HCT116 (cell line): ENCODE measurements at regions not wholly inside any gene's neighbourhood (a gene's known extent, or its start where the extent isn't known, plus 50 kb on each side); places are given as distances from the start of the nearest gene placed in this dataset.

Source experiments
- ATAC-seq: fragments of 200-7000 bp; cut with Tn5 transposase; 2 replicates; pipeline ENCODE4 v1.9.1; 2020; ENCODE audit warnings: mild to moderate bottlenecking, moderate library complexity
- BruUV-seq: library from RNA; stranded (reverse); fragments of 400-500 nt; replicated peaks from 2 replicates; lab custom pipeline; 2021; lab: Mats Ljungman, UMichigan
- CTCF ChIA-PET: fragments of 300-600 bp; sonication (Branson Sonifier 250); formaldehyde crosslinking; loops from one replicate; lab custom pipeline; 2021; ENCODE audit warnings: antibody characterized with exemption; lab: Charles Lee
- POLR2A ChIA-PET: fragments of 300-600, 350-600 bp; sonication (Branson Sonifier 250); formaldehyde crosslinking; loops from one replicate; lab custom pipeline; 2021; ENCODE audit warnings: antibody characterized with exemption; lab: Charles Lee
- RAD21 ChIA-PET, 2 experiments: fragments of 300-600 bp; sonication (Branson Sonifier 250); formaldehyde crosslinking; loops; one replicate each; lab custom pipeline; 2023; ENCODE audit warnings: low total read pairs in 2 of 2; ENCODE audit not compliant: uncharacterized antibody in 2 of 2, unreplicated experiment in 2 of 2, low non-redundant PET in 1 of 2; lab: Charles Lee
- DNase-seq: peaks from one replicate; pipeline ENCODE4 v3.0.0-alpha.2; 2010; ENCODE audit warnings: low read depth, low spot score
- H2AFZ ChIP-seq: fragments of 200-600 bp; shearing (Covaris generic), sonication (generic); 2 replicates; pipeline ENCODE4 v1.6.1; 2017; ENCODE audit warnings: low read depth, mixed run types, mixed read lengths, antibody characterized with exemption, low read length; ENCODE audit not compliant: poor library complexity, severe bottlenecking
- H3K27ac ChIP-seq: 2 replicates; pipeline ENCODE4 v1.5.1; 2012; ENCODE audit warnings: low read depth, low read length
- H3K27me3 ChIP-seq: fragments of 200-600 bp; sonication (generic); 2 replicates; pipeline ENCODE4 v1.6.1; 2016; ENCODE audit warnings: mixed run types, low read length, mixed read lengths; ENCODE audit not compliant: insufficient read depth
- H3K36me3 ChIP-seq, 2 experiments: fragments of 200-500 bp in 1 of 2; fragments of 200-600 bp in 1 of 2; sonication (Bioruptor generic) in 1 of 2; sonication (generic) in 1 of 2; 2 replicates each; pipeline versions ENCODE4 v1.5.1 to v1.6.1; 2014 to 2016; ENCODE audit warnings: low read length in 2 of 2, inconsistent platforms in 1 of 2, mixed read lengths in 1 of 2, mixed run types in 1 of 2; ENCODE audit not compliant: insufficient read depth in 2 of 2, control insufficient read depth in 1 of 2
- H3K4me1 ChIP-seq, 2 experiments: fragments of 200-600 bp in 1 of 2; sonication (generic) in 1 of 2; 2 replicates each; pipeline versions ENCODE4 v1.5.1 to v1.6.1; 2012 to 2017; ENCODE audit warnings: low read length in 2 of 2, inconsistent platforms in 1 of 2, mild to moderate bottlenecking in 1 of 2, mixed read lengths in 1 of 2, mixed run types in 1 of 2, moderate library complexity in 1 of 2; ENCODE audit not compliant: insufficient read depth in 2 of 2, control insufficient read depth in 1 of 2
- H3K4me2 ChIP-seq: fragments of 200-600 bp; sonication (generic); 2 replicates; pipeline ENCODE4 v1.6.1; 2017; ENCODE audit warnings: mixed run types, low read length, mixed read lengths
- H3K4me3 ChIP-seq, 2 experiments: fragments of 200-600 bp in 1 of 2; sonication (generic) in 1 of 2; replicated peaks in 1 of 2; 2 replicates each; pipeline ENCODE4 v1.5.1; 2011 to 2016; ENCODE audit warnings: low read length in 2 of 2, control low read depth in 1 of 2, low read depth in 1 of 2, mild to moderate bottlenecking in 1 of 2, mixed read lengths in 1 of 2, mixed run types in 1 of 2
- H3K79me2 ChIP-seq: fragments of 200-600 bp; sonication (generic); 2 replicates; pipeline ENCODE4 v1.6.1; 2017; ENCODE audit warnings: mild to moderate bottlenecking, mixed run types, low read length, moderate library complexity, mixed read lengths; ENCODE audit not compliant: insufficient read depth
- H3K9ac ChIP-seq: fragments of 200-600 bp; sonication (generic); 2 replicates; pipeline ENCODE4 v1.6.1; 2016; ENCODE audit warnings: low read length, mixed read lengths
- H3K9me2 ChIP-seq: fragments of 200-600 bp; sonication (generic), shearing (Covaris generic); 2 replicates; pipeline ENCODE4 v1.6.1; 2017; ENCODE audit warnings: mixed run types, mild to moderate bottlenecking, moderate library complexity; ENCODE audit not compliant: insufficient read depth
- H3K9me3 ChIP-seq, 2 experiments: fragments of 200-500 bp in 1 of 2; fragments of 200-600 bp in 1 of 2; sonication (Bioruptor generic) in 1 of 2; sonication (generic) in 1 of 2; 2 replicates each; pipeline ENCODE4 v1.6.1; 2014 to 2017; ENCODE audit warnings: low read length in 2 of 2, mixed read lengths in 2 of 2, inconsistent platforms in 1 of 2, low read depth in 1 of 2, mild to moderate bottlenecking in 1 of 2, mixed run types in 1 of 2, moderate library complexity in 1 of 2; ENCODE audit not compliant: control insufficient read depth in 1 of 2, insufficient read depth in 1 of 2
- H4K20me1 ChIP-seq: fragments of 200-600 bp; sonication (generic), shearing (Covaris generic); 2 replicates; pipeline ENCODE4 v1.6.1; 2017; ENCODE audit warnings: mixed run types, mild to moderate bottlenecking, moderate library complexity; ENCODE audit not compliant: insufficient read depth
- ATF3 ChIP-seq: IDR thresholded peaks from 2 replicates; pipeline ENCODE4 v1.6.1; 2012
- CBX3 ChIP-seq: IDR thresholded peaks from 2 replicates; pipeline ENCODE4 v1.6.1; 2012; ENCODE audit warnings: low read depth
- CEBPB ChIP-seq: IDR thresholded peaks from 2 replicates; pipeline ENCODE4 v1.6.1; 2012; ENCODE audit warnings: low read depth
- CTCF ChIP-seq, 3 experiments: fragments of 200-600 bp in 1 of 3; sonication (generic) in 1 of 3; IDR thresholded peaks in 2 of 3; conservative IDR thresholded peaks in 1 of 3; 2 replicates each; pipeline ENCODE4 v1.5.1; 2012 to 2017; ENCODE audit warnings: low read depth in 2 of 3, low read length in 2 of 3, antibody characterized with exemption in 1 of 3, borderline replicate concordance in 1 of 3, control low read depth in 1 of 3, mild to moderate bottlenecking in 1 of 3, mixed read lengths in 1 of 3, mixed run types in 1 of 3, moderate library complexity in 1 of 3; ENCODE audit not compliant: insufficient read depth in 1 of 3
- ELF1 ChIP-seq: IDR thresholded peaks from 2 replicates; pipeline ENCODE4 v1.6.1; 2012; ENCODE audit warnings: low read depth, borderline replicate concordance
- EZH2 ChIP-seq: fragments of 200-600 bp; sonication (generic); IDR thresholded peaks from 2 replicates; pipeline ENCODE4 v1.6.1; 2017; ENCODE audit warnings: antibody characterized with exemption, mixed run types
- JUND ChIP-seq: IDR thresholded peaks from 2 replicates; pipeline ENCODE4 v1.6.1; 2012
- SP1 ChIP-seq: IDR thresholded peaks from 2 replicates; pipeline ENCODE4 v1.6.1; 2012; ENCODE audit warnings: low read depth
- SRF ChIP-seq: IDR thresholded peaks from 2 replicates; pipeline ENCODE4 v1.6.1; 2012; ENCODE audit warnings: low read depth
- intact Hi-C: fragments of 100-400 bp; cut with micrococcal nuclease; formaldehyde crosslinking; loops from 2 replicates; pipeline ENCODE4 v1.10.0; 2022

- CTCF ChIA-PET: no interaction called here
Measured at GRCh38 chr2:83997889-83998288, 461.2 kb downstream of the SUCLG1 start.

More at GRCh38 chr2:83997889-83998288, 461.2 kb downstream of the SUCLG1 start:
- no TSS peak for BruUV-seq
- H3K79me2 ChIP-seq: no peaks in the 10 kb centered on the region
- no peak for TF ChIP-seq SRF
- TF ChIP-seq ELF1: no peak
- no peak for TF ChIP-seq SP1
- TF ChIP-seq EZH2: no peak
- no peak for TF ChIP-seq CEBPB
- no peak for TF ChIP-seq CTCF (IDR thresholded peaks at IDR 0.05 in 2 of 3, conservative IDR thresholded peaks at IDR 0.05 in 1 of 3; ENCODE audit: borderline replicate concordance in 1 of 3, insufficient read depth in 1 of 3, low read depth in 2 of 3, low read length in 2 of 3)
- no peak for TF ChIP-seq CBX3
- no peak for TF ChIP-seq JUND
- TF ChIP-seq ATF3: no peak
- no peak overlapping the region for H3K4me2 ChIP-seq
- H3K9ac ChIP-seq: no peak overlapping the region
- no peak for ATAC-seq
- ChIA-PET POLR2A (no interaction called here), RAD21 (no interaction called here)
- no peaks in the 10 kb centered on the region for H4K20me1 ChIP-seq
- no peak overlapping the region for H3K4me3 ChIP-seq
- intact Hi-C loops: no loop called here
- no peaks in the 10 kb centered on the region for H3K4me1 ChIP-seq
- H3K9me3 ChIP-seq: no peaks in the 10 kb centered on the region
- no peak overlapping the region for H3K27ac ChIP-seq
- DNase-seq: no peak
- no peaks in the 10 kb centered on the region for H3K27me3 ChIP-seq
- no peak overlapping the region for H2AFZ ChIP-seq
- no peaks in the 10 kb centered on the region for H3K36me3 ChIP-seq
- H3K9me2 ChIP-seq: no peaks in the 10 kb centered on the region
